Naive B cell (primary cell): ENCODE measurements at regions not wholly inside any gene's neighbourhood (a gene's known extent, or its start where the extent isn't known, plus 50 kb on each side); places are given as distances from the start of the nearest gene placed in this dataset.
"Not testable (repeated sequence)": the region's sequence is repeated elsewhere in the genome, so short reads cannot be mapped to it uniquely, and the experiment has no call there.

Source experiments
- ATAC-seq, 2 donors: fragments of 150-1000 bp; cut with Tn5 transposase; 2 replicates each; pipeline ENCODE4 v1.10.0; 2021; ENCODE audit warnings: low read depth in 2 of 2, mild to moderate bottlenecking in 2 of 2, moderate library complexity in 2 of 2
- DNase-seq: peaks from one replicate; pipeline ENCODE4 v3.0.0; 2022
- H3K27ac Mint-ChIP-seq, 6 donors: one replicate each; pipeline ENCODE4 v1.8.0; 2020 to 2022; ENCODE audit warnings: mild to moderate bottlenecking in 6 of 6, mixed read lengths in 6 of 6, moderate library complexity in 5 of 6, inconsistent platforms in 2 of 6
- H3K27me3 Mint-ChIP-seq, 3 donors: one replicate each; pipeline ENCODE4 v1.8.0; 2021 to 2022; ENCODE audit warnings: mixed read lengths in 3 of 3, mild to moderate bottlenecking in 1 of 3
- H3K36me3 Mint-ChIP-seq, 2 donors: one replicate each; pipeline ENCODE4 v1.8.0; 2020 to 2022; ENCODE audit warnings: mixed read lengths in 2 of 2, inconsistent platforms in 1 of 2, mild to moderate bottlenecking in 1 of 2
- H3K4me1 Mint-ChIP-seq, 3 donors: one replicate each; pipeline ENCODE4 v1.8.0; 2020 to 2022; ENCODE audit warnings: mixed read lengths in 3 of 3, inconsistent platforms in 1 of 3, mild to moderate bottlenecking in 1 of 3, moderate library complexity in 1 of 3
- H3K4me3 Mint-ChIP-seq, 8 donors: one replicate each; pipeline ENCODE4 v1.8.0; 2020 to 2022; ENCODE audit warnings: mild to moderate bottlenecking in 8 of 8, mixed read lengths in 8 of 8, moderate library complexity in 8 of 8, inconsistent platforms in 2 of 8
- H3K9me3 Mint-ChIP-seq, 7 donors: one replicate each; pipeline ENCODE4 v1.8.0; 2020 to 2022; ENCODE audit warnings: mixed read lengths in 7 of 7, mild to moderate bottlenecking in 5 of 7, inconsistent platforms in 2 of 7, moderate library complexity in 1 of 7

- not testable (repeated sequence) for H3K4me1 Mint-ChIP-seq, H3K27me3 Mint-ChIP-seq, H3K9me3 Mint-ChIP-seq, H3K36me3 Mint-ChIP-seq, H3K4me3 Mint-ChIP-seq, H3K27ac Mint-ChIP-seq, DNase-seq, ATAC-seq
Measured at GRCh38 chr2:111466744-111467143, 346.0 kb downstream of the BCL2L11 start.

GRCh38 chr2:111470924-111471323 is 350.2 kb downstream of the BCL2L11 start:
- not testable (repeated sequence) for H3K9me3 Mint-ChIP-seq, H3K27me3 Mint-ChIP-seq, H3K4me3 Mint-ChIP-seq, DNase-seq, H3K36me3 Mint-ChIP-seq, H3K4me1 Mint-ChIP-seq, H3K27ac Mint-ChIP-seq, ATAC-seq

- not testable (repeated sequence) for H3K9me3 Mint-ChIP-seq, H3K4me3 Mint-ChIP-seq, H3K27me3 Mint-ChIP-seq, H3K36me3 Mint-ChIP-seq, H3K27ac Mint-ChIP-seq, DNase-seq, ATAC-seq, H3K4me1 Mint-ChIP-seq
Measured at GRCh38 chr2:111471791-111472530, 351.2 kb downstream of the BCL2L11 start.

DNA sequence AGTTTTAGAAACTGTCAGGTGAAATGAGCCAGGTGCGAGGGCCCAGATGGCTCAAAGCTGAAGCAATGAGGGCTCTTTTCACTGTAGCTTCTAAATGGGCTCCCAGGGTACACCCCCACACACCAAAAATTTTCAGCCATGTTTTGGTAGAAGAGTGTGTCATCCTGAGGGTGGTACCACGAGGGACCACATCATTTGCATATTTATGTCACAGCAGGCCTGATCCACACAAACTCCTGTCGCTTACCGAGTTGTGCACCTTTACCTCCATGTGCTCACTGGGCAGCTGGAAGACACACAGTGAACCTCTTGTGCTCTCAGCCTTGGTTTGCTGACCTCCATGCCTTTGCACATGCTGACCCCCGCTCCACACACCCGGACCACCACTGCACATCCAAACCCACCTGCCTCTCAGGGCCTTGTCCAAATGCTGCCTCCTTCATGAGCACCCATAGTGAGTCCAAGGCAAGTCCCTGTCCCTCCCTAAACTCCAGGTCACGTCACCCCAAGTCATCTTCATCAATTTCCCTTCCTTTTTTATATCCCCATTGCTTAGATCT is 352.2 kb downstream of the BCL2L11 start:
- H3K27me3 Mint-ChIP-seq, H3K36me3 Mint-ChIP-seq, H3K4me1 Mint-ChIP-seq, DNase-seq, H3K4me3 Mint-ChIP-seq, H3K9me3 Mint-ChIP-seq: not testable (repeated sequence)
- peak overlapping the region in 2 of 6 donors; percentile 6 to 51 for H3K27ac Mint-ChIP-seq
- peak; percentile 27 to 30 for ATAC-seq

GRCh38 chr2:111473522-111473921 is 352.8 kb downstream of the BCL2L11 start:
- not testable (repeated sequence) for H3K9me3 Mint-ChIP-seq, H3K4me3 Mint-ChIP-seq, H3K4me1 Mint-ChIP-seq, H3K36me3 Mint-ChIP-seq, H3K27me3 Mint-ChIP-seq, DNase-seq
- peak in 1 of 2 donors; percentile 30 for ATAC-seq
- peak overlapping the region in 2 of 6 donors; percentile 6 to 11 for H3K27ac Mint-ChIP-seq

- DNase-seq, H3K4me1 Mint-ChIP-seq, H3K9me3 Mint-ChIP-seq, ATAC-seq, H3K27me3 Mint-ChIP-seq, H3K4me3 Mint-ChIP-seq, H3K27ac Mint-ChIP-seq, H3K36me3 Mint-ChIP-seq: not testable (repeated sequence)
Measured at GRCh38 chr2:111474198-111474705, 353.5 kb downstream of the BCL2L11 start.

GRCh38 chr2:111478335-111478734 is 357.6 kb downstream of the BCL2L11 start:
- H3K4me3 Mint-ChIP-seq, H3K9me3 Mint-ChIP-seq, H3K36me3 Mint-ChIP-seq, H3K27ac Mint-ChIP-seq, ATAC-seq, H3K27me3 Mint-ChIP-seq, DNase-seq, H3K4me1 Mint-ChIP-seq: not testable (repeated sequence)

DNA sequence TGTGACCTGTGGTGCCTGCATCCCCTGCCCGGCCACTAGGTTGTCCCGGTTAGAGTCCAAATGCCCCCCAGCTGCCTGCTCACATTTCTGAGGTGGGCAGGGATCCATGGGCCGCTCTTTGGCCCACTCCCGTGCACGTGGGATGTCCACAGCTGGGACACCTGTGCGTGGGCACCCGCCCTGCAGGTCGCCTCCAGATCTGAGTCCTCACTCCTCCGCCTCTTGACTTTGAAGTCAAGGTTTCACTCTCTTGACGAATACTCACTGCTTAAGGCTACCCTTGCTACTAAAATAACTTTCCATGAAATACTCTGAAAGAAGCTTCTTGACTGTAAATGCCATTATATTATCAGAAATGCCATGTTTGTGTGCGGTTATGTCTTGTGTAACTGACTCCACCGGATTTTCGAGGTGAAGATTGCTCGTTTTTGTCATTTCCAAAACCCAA is 358.2 kb downstream of the BCL2L11 start:
- not testable (repeated sequence) for H3K9me3 Mint-ChIP-seq, DNase-seq, H3K27me3 Mint-ChIP-seq, ATAC-seq, H3K4me1 Mint-ChIP-seq, H3K36me3 Mint-ChIP-seq, H3K27ac Mint-ChIP-seq
- H3K4me3 Mint-ChIP-seq = peak overlapping the region in 2 of 8 donors; percentile 33 to 47

GRCh38 chr2:111480016-111480625 is 359.4 kb downstream of the BCL2L11 start:
- not testable (repeated sequence) for H3K4me1 Mint-ChIP-seq, DNase-seq, H3K36me3 Mint-ChIP-seq, H3K27me3 Mint-ChIP-seq, H3K9me3 Mint-ChIP-seq
- peak overlapping the region in 1 of 8 donors; percentile 7 for H3K4me3 Mint-ChIP-seq
- peak in 1 of 2 donors; percentile 7 for ATAC-seq
- H3K27ac Mint-ChIP-seq = peak overlapping the region in 2 of 6 donors; percentile 33 to 50

GRCh38 chr2:111480633-111481032 is 359.9 kb downstream of the BCL2L11 start:
- not testable (repeated sequence) for H3K4me1 Mint-ChIP-seq, DNase-seq, H3K27me3 Mint-ChIP-seq, H3K9me3 Mint-ChIP-seq, H3K36me3 Mint-ChIP-seq
- H3K4me3 Mint-ChIP-seq = peak overlapping the region in 2 of 8 donors; percentile 3 to 7
- ATAC-seq = peak; percentile 70 to 72
- H3K27ac Mint-ChIP-seq = peak overlapping the region in 2 of 6 donors; percentile 33 to 50

DNA sequence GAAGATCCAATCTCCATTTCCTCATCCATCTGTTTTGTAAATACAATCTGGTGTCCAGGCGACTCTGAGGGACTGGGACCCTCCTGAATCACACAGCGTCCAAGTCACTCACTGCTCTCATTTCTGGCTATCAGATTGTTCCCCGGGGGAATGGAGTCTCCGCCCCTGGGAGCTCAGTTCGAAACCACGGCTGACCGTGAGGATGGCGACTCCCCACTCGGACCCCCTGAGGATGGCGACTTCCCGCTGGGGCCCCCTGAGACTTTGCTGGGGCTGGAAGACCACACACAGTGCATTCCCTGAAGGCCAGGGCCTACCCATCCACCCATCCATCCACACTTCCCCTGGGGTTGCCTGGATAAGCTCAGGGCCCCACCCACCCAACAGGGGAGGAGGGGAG is 360.5 kb downstream of the BCL2L11 start:
- not testable (repeated sequence) for ATAC-seq
- H3K27ac Mint-ChIP-seq = peak overlapping the region in 1 of 6 donors; percentile 16

GRCh38 chr2:111482987-111483679 is 362.4 kb downstream of the BCL2L11 start:
- H3K4me3 Mint-ChIP-seq, DNase-seq, H3K27ac Mint-ChIP-seq, H3K36me3 Mint-ChIP-seq, H3K27me3 Mint-ChIP-seq, H3K4me1 Mint-ChIP-seq, H3K9me3 Mint-ChIP-seq: not testable (repeated sequence)
- peak; percentile 54 to 63 for ATAC-seq

More for the DNA sequence above, 360.5 kb downstream of the BCL2L11 start:
- H3K9me3 Mint-ChIP-seq, DNase-seq, H3K4me1 Mint-ChIP-seq, H3K27me3 Mint-ChIP-seq, H3K36me3 Mint-ChIP-seq: not testable (repeated sequence)
- peak overlapping the region in 1 of 8 donors; percentile 25 for H3K4me3 Mint-ChIP-seq

- not testable (repeated sequence) for ATAC-seq, H3K36me3 Mint-ChIP-seq, H3K4me1 Mint-ChIP-seq, H3K4me3 Mint-ChIP-seq, H3K9me3 Mint-ChIP-seq, H3K27me3 Mint-ChIP-seq, H3K27ac Mint-ChIP-seq, DNase-seq
Measured at GRCh38 chr2:111484097-111484496, 363.4 kb downstream of the BCL2L11 start.
